ENCODE measurements at regions not wholly inside any gene's neighbourhood (a gene's known extent, or its start where the extent isn't known, plus 50 kb on each side); places are given as distances from the start of the nearest gene placed in this dataset.
A peak's percentile ranks its signal among the peaks of the same experiment; 100 is the strongest.
"Not testable (repeated sequence)": the region's sequence is repeated elsewhere in the genome, so short reads cannot be mapped to it uniquely, and the experiment has no call there.

DNA sequence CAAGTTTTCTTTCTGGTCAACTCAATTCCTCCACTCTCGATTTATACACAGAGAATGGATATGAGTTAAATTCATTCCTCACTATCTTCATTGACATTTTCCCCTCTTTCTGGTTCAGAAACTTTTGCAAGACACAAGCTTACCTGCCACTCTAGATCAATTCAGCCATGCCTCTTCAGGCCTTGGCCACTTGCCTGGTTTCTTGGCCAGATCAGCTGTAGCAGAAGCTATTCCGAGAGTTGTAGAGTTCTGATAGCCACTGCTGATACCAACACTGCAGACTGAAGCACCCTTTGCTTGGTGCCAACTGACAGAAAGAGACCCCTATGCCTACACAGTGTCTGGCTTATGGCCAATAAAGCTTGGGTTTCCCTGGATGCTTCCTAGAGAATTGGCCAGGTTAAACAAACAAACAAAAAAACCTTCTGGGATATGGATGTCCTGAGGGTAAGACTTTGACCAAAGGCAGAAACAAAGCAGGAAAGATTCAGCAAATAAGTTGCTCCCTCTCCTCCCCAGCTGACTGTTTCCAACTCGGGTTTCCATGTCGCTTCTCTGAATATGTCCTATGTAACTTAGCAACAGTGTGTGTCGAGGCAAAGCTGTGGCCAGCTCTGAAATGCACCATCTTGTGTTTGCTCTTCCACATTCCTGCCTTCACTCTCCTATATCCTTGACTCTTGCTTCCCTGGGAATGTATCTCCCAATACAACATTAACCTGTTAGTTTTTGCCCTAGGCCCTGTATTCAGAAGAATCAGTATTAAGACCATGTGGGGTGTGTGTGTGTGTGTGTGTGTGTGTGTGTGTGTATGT is 521.6 kb downstream of the EPHA3 start:
- DNase-seq (ENCODE audit: low spot score) = no peak

DNA sequence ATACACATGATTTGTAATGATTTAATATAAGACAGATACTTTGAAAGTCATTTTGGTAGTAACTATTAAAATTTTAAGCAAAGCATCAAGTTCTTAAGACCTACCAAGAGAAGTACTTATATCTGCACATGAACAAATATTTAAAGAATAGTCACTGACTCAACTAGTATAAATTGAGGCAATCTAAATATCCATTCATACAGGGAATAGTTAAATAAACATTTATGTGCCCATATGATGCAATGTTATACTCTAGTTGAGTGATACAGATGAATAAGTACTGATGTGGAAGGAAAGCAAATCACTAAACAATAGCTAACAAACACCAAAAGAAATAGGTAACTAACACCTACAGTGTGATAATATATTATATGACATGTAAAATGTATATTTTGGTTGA is 527.7 kb downstream of the EPHA3 start:
- DNase-seq (ENCODE audit: low spot score) = peak; percentile 22

DNA sequence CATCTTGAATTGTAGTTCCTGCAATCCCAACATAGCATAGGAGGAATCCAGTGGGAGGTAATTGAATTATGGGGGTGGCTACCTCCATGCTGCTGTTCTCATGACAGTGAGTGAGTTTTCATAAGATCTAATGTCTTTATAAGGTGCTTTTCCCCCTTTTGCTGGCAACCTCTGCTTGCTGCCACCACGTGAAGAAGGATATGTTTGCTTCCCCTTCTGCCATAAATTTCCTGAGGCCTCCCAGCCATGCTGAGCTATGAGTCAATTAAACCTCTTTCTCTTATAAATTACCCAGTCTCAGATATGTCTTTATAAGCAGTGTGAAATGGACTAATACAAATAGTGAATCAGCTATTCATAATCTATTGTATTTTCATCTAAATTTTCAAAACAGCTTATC is 537.3 kb downstream of the EPHA3 start:
- DNase-seq (ENCODE audit: low spot score) = no peak

DNA sequence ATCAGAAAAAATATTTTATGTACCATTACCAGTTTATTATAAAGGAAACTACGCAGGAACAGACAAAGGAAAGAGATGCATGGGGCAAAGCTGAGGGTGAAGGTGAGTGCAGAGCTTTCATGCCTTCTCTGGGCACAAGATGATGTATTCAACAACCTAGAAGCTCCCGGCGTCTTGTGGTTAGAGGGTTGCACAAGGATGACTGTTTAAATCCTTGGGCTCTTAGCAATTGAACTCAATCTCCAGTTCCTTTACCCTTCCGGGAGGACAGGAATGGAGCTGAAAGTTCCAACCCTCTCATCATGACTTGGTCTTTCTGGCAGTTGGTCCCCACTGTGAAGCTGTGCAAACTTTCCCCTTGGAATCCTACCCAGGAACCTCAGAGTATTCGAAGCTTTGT is 542.0 kb downstream of the EPHA3 start:
- no peak for DNase-seq (ENCODE audit: low spot score)

DNA sequence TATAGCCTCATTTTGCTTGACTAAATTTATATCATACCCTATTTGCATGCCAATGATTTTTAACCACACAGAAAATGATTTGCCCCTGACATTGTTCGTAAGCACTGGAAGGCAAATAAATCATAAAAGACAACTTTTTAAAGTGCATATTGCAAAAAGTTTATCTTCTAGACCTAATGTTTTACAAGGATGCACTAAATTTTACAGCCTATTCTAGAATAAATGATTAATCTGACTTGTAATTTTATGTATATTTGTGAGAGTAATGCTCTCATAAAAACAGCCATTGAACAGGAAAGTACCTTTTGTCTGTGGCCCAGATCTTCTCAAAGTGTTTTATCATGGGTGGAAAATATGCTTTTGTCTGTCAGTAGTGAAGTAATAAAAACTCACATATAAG is 546.6 kb downstream of the EPHA3 start:
- DNase-seq (ENCODE audit: low spot score) = no peak

DNA sequence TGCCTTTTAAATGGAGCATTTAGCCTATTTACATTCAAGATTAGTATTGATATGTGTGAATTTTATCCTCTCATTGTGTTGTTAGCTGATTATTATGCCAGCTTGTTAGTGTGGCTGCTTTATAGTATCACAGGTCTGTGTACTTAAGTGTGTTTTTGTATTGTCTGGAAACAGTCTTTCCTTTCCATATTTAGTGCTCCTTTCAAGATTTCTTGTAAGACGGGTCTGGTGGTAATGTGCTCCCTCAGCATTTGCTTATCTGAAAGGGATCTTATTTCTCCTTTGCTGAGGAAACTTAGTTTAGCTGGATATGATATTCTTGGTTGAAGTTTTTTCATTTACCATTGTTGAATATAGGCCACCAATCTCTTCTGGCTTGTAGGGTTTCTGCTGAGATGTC is 549.0 kb downstream of the EPHA3 start:
- no peak for DNase-seq (ENCODE audit: low spot score)

DNA sequence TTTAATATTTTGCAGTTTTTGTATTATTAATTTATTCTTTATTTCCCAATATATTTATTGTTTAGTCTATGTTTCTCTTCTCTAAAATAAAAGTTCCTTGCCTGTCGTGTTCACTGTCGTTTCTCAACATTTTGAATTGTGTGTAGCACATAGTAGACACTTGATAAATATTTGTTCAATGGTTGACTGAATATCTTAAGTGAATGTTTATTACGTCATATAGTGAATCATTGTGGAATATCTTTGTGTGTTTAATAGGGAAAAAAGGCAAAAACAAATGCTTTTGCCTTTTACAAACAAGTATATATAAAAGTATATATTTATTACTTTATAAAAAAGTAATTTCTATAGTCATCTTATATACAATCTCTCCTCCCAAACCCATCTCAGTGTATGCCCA is 572.3 kb downstream of the EPHA3 start:
- DNase-seq (ENCODE audit: low spot score) = no peak

DNA sequence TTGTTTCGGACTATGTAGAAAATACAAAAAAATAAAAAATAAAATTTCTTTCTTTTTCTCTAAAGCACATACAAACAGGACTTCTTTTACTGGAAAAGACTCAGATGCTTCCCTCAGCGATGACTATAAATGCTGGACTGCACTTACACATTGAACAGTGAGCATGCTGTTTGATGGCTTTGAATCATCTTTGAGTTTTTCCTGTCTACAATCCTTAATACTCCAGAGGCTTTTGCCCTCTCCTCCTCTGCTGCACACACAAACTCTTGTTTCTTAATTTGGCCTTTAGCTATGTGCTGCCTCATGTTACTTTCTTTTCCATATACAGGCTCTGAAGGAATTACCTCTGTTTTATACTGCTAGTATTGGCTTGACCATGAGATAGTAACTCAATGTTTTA is 575.1 kb downstream of the EPHA3 start:
- no peak for DNase-seq (ENCODE audit: low spot score)

DNA sequence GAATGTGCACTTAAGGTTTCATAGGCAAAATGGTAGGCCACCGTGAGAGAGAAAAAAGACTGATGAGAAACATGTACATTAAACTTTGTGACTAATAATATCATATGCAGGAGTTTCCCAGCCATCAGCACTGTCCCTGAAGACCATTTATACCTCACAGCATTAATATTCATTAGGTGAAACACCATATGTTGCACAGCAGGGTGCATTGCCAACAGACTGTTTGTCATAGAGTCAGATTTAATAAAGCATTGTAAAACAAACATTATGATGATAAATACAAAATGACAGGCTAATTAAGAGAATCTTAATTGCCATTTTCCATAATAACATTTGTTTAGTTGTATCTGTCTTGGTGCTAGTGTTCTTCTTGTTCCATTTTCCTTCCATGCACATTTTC is 578.3 kb downstream of the EPHA3 start:
- DNase-seq (ENCODE audit: low spot score) = no peak

DNA sequence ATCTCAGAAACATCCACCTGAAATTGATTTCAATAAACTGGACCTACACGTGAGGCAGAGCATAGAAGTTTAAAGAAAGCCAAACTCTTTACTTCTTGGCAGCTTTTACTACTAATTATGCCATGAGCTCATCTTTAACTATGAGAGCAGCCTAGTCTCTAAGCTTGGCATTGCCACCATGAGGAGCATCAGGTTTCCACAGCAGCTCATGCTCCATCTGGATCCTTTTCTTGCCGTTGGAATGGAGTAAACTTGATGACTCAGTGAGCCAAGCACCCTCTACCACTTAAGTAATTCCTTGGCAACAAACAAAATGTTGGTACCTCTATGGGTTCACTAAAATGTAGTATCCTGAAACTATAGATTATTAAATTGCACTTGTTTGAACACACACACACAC is 583.2 kb downstream of the EPHA3 start:
- DNase-seq (ENCODE audit: low spot score) = peak; percentile 29

DNA sequence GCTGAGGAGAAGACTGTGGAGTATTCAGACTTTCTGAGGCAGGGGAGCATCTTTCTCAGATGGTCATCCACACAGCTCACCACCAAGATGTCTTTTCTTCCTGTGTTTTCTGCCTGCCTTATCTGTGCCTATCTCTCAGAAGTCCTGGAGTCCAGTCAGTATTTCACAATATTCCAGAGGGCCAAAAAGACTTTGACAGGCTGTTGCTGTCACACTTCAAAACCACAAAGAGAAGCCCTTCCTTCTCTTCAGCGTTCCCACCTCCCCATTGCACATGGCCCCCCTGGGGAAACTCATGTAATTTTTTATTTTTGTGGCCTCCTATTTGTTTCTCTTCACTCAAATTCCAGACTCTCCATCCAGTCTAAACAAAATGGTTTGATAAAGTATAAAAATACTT is 585.2 kb downstream of the EPHA3 start:
- DNase-seq (ENCODE audit: low spot score) = no peak

DNA sequence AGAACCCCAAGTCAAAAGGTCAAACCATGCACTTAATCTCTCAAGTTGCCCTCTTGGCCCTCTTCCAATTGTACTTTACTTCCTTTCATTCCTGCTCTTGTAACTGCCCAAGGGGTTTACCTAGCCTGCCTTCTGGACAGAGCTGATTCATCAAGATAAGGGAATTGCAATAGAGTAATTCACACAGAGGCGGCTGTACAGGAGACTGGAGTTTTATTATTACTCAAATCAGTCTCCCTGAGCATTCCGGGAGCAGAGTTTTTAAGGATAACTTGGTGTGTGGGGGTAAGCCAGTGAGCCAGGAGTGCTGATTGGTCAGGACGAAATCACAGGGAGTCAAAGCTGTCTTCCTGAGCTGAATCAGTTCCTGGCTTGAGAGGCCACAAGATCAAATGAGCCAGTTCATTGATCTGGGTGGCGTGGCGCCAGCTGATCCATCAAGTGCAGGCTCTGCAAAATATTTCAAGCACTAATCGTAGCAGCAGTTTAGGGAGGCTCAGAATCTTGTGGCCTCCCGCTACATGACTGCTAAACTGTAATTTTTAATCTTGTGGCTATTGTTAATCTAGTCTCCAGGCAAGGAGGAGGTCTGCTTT is 590.0 kb downstream of the EPHA3 start:
- no peak for DNase-seq (ENCODE audit: low spot score)

DNA sequence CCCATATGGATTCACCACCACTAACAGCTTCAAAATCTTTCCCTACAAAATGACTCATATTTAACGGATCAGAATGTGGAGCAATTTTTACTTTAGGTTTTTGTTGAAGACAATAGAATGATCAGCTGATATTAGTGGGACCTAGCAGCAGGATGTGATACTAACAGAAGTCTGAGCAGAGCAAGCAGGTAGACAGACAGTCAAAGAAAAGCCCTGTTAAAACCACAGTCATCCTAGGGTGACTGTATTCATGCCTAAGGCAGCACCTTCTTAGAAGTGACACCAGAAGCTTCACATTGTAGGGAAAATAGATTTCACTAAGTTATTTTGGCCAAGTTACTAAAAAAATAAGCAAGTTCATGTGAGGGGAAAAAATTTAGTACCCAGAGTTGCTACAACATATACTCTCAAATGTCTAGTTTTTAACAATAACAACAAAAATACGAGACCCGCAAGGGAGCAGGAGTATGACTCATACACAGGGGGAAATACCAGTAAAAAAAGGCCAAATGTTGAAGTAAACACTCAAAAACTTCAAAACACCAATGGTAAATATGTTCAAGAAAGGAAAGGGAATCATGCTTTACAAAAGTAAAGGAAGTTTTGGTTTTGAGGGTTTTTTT is 590.9 kb downstream of the EPHA3 start:
- no peak for DNase-seq (ENCODE audit: low spot score)

DNA sequence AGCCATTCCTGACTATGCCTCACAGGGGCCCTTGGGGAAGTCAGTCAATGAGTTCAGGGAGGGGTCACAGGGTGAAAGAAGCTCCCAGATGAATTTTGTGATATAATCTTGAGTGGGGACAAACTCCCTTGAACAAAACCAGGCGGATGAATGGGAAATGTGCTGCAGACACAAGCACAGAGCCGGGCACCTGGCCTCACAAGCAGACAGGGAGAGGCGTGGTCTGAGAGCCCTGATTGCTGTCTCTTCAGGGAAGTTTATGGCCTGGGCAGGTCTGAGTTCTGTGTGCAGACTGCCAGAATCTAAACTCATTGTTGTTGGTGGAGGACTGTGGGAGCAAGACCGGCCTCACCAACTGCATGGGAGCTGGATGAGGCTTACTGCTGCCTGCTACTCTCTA is 591.8 kb downstream of the EPHA3 start:
- no peak for DNase-seq (ENCODE audit: low spot score)

DNA sequence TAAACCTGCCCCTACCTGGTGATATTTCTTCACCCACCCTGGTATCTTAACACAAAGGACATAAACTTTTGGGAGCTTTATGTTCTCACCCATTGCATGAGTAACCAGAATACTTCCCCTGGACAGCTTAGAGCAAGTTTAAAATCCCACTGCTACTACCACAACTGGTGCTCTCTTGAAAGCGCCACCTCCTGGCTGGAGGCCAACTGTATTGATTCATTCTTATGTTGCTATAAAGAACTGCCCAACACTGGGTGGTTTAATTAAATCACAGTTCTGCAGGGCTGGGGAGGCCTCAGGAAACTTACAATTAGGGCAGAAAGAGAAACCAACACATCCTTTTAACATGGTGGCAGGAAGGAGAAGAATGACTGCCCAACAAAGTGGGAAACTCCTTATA is 592.4 kb downstream of the EPHA3 start:
- DNase-seq (ENCODE audit: low spot score) = no peak

DNA sequence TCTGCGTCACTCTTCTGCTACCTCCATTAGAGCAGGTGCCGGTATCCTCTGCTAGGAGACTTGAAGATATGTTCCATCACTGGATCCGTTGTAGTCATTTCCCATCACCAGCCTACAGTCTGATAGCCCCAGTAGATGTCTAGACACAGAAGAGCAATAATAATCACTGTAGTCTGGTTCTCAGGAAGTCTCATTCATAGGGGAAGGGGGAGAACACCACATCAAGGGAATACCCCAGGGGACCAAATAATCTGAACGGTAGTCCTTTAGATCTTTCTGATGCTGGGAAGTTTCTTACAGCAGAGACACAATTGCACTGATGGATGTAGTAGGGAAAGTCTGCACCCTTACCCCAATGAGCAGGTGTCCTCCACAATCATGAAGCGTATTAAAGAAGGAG is 595.0 kb downstream of the EPHA3 start:
- no peak for DNase-seq (ENCODE audit: low spot score)

DNA sequence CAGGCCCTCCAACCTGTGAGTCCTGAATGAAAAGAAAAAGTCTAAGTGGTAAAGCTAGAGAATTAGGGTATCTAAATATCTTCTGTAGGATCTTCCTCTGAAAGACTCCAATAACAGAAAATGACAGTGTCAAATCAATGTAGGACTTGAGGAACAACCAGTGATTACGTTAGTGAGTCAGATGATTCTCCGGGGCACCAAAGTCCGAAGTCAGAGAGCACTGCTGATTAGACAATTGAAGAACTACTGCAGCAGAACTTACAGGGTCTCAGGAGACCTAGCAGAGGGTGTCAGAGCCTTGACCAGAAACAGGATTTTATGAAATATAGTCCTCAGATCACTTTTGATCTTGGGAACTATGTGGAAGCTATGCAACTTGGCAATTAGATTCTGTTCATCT is 605.8 kb downstream of the EPHA3 start:
- no peak for DNase-seq (ENCODE audit: low spot score)

DNA sequence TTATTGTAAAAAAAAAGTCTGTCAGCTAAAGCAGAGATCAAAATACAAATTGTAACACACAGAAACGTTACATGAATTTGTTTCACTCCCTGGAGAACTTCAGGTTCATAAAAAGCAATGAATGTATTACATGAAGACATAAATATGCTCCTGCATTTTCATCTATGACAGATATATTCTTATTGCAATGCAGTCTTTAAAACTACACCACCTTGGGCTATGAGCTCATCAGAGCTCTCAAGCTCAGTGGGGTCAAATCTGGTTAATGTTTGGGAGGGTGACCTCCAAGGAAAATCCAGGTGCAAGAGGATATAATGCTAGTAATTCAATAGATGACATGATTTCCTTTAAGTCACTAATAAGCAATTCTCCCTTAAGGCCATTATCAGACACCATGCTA is 606.8 kb downstream of the EPHA3 start:
- no peak for DNase-seq (ENCODE audit: low spot score)

DNA sequence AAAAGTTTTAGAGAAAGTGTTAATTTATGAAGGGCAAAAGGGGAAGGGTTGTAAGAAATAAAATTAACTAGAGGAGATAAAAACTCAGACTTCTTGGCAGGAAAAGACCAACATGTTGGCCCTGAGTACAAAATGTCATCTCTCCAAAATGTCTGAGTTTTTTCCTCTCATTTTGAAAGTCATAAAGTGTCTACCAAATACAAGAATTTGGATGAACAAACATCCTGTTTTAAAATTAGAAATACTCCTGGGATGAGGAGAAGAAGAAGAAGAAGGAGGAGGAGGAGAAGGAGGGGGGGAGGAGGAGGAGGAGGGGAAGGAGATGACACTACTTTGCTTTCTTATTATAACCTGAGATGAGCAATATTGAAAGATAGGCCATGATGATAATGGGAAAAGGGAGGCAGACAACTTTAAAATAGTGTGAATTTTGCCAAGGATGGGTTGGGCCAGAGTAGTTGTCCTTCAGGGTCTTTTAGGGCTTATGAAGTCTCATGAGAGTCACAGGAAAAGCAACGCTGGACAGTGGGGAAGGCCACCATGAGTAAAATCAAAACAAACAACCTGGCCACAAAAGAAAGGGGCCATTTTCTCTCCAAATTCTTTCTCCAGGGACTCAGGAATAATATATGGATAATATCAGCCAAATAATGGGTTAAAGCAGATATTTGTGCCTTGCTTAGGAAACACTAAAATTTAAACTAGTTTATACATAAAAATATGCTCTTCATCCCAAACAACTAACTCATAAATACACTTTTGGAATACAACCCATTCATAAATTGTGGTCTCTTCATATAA is 632.9 kb downstream of the EPHA3 start:
- no peak for DNase-seq (ENCODE audit: low spot score)

DNA sequence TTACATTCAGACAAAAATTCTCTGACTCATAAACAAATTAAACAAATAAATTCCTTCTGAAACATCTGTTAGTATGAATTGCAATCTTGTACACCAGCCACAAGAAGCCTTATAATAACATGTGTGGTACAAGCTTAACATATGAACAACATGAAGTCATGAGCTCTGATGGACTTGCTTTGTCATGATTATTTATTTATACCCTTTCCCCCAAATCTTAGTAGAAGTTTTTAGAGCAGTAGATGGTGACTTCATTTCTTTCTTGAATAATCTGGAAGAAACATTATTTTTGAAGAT is 633.4 kb downstream of the EPHA3 start:
- no peak for DNase-seq (ENCODE audit: low spot score)

DNA sequence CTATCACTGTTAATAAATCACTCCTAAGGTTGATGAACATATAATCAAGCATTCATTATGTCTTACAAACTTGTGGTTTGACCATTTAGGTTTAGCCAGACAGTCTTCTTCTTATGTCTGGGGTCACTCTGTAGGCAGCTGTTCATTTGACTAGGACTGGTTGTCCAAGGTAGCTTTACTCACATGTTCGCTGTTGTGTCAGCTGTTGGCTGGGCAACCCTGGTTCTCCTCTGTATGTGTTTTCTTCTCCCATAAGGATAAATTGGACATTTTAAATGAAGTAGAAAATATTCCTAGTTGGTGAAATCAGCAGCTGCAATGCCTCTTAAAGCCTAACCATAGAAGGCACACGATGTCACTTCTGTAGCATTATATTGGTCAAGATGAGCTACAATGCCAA is 635.1 kb downstream of the EPHA3 start:
- DNase-seq (ENCODE audit: low spot score) = no peak

DNA sequence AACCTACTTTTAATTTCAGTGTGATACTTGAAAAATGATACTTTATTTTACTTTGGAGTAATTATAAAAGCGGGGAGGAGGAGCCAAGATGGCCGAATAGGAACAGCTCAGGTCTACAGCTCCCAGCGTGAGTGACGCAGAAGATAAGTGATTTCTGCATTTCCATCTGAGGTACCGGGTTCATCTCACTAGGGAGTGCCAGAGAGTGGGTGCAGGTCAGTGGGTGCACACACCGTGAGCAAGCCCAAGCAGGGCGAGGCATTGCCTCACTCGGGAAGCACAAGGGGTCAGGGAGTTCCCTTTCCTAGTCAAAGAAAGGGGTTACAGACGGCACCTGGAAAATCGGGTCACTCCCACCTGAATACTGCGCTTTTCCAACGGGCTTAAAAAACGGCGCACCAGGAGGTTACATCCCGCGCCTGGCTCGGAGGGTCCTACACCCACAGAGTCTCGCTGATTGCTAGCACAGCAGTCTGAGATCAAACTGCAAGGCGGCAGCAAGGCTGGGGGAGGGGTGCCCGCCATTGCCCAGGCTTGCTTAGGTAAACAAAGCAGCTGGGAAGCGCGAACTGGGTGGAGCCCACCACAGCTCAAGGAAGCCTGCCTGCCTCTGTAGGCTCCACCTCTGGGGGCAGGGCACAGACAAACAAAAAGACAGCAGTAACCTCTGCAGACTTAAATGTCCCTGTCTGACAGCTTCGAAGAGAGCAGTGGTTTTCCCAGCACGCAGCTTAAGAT is 640.3 kb downstream of the EPHA3 start:
- DNase-seq (ENCODE audit: low spot score) = not testable (repeated sequence)

Data from RKO (cell line).